ENCODE measurements at regions not wholly inside any gene's neighbourhood (a gene's known extent, or its start where the extent isn't known, plus 50 kb on each side); places are given as distances from the start of the nearest gene placed in this dataset.

DNA sequence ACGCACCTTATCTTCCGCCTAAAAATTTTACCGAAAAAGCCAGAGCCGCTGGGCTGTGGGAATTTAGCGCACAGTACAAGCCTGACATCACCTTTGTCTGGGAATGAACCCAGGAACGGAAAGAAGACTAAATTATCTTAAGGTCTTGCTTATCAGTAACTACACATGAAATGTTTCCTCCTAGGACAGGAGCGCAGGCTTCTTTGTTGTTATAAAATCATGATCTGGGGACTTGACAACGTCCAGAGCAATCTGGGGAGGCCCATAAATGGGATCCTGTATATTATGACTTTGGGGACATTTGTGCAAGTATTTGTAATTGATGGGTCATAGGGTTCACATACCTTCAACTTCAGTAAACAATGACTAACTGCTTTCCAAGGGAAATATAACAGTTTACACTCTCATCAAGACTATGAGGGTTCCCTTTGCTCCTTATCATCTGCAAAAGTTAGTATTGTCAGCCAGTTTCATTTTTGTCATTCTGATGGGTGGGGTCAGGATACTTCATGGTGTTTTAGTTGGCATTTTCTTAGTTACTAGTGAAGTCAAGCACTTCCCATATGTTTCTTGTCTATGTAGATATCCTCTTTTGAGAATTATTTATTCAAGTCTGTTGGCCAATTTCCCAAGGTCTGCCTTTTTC, 213.9 kb upstream of the PFN2 start:
- TF ChIP-seq, protein P1, sequence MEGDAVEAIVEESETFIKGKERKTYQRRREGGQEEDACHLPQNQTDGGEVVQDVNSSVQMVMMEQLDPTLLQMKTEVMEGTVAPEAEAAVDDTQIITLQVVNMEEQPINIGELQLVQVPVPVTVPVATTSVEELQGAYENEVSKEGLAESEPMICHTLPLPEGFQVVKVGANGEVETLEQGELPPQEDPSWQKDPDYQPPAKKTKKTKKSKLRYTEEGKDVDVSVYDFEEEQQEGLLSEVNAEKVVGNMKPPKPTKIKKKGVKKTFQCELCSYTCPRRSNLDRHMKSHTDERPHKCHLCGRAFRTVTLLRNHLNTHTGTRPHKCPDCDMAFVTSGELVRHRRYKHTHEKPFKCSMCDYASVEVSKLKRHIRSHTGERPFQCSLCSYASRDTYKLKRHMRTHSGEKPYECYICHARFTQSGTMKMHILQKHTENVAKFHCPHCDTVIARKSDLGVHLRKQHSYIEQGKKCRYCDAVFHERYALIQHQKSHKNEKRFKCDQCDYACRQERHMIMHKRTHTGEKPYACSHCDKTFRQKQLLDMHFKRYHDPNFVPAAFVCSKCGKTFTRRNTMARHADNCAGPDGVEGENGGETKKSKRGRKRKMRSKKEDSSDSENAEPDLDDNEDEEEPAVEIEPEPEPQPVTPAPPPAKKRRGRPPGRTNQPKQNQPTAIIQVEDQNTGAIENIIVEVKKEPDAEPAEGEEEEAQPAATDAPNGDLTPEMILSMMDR (conservative IDR thresholded peaks at IDR 0.05), result no peak
- Histone ChIP-seq H3K23me2 (ENCODE audit: insufficient read length, low read depth, low read length, poor library complexity, severe bottlenecking) (peaks cover 2% of the 10 kb centered on the region), H3K79me2 (ENCODE audit: insufficient read depth, low read length) (no peaks in the 10 kb centered on the region), H2BK15ac (ENCODE audit: low read depth, low read length) (no peak overlapping the region), H3T11ph (ENCODE audit: low read length) (no peak overlapping the region), H3K9me3 (ENCODE audit: control insufficient read depth, low read depth, low read length) (no peaks in the 10 kb centered on the region), H2BK12ac (ENCODE audit: insufficient read length, low read depth, low read length) (no peak overlapping the region), H3K9ac (ENCODE audit: extremely low read depth, insufficient read length, low read length) (no peak overlapping the region), H3K23ac (ENCODE audit: insufficient read length, low read depth, low read length) (no peak overlapping the region), H4K5ac (ENCODE audit: insufficient read length, low read depth, low read length) (no peak overlapping the region), H3K4ac (ENCODE audit: low read depth, low read length) (no peak overlapping the region), H4K91ac (ENCODE audit: insufficient read length, low read depth, low read length) (no peak overlapping the region), H3K14ac (ENCODE audit: insufficient read depth, low read length) (no peak overlapping the region), H3K56ac (ENCODE audit: insufficient read length, low read depth, low read length) (no peak overlapping the region), H3K27ac (ENCODE audit: insufficient read length, low read depth, low read length) (no peak overlapping the region), H4K8ac (replicated peaks; ENCODE audit: insufficient read length, low read depth, low read length) (no peak overlapping the region), H2AK5ac (ENCODE audit: insufficient read length, low read length) (no peak overlapping the region), H3K4me2 (ENCODE audit: insufficient read depth, insufficient read length, low read length) (peak overlapping the region; percentile 83), H3K27me3 (ENCODE audit: insufficient read depth, low read length) (no peaks in the 10 kb centered on the region), H2BK5ac (ENCODE audit: insufficient read length, low read length) (no peak overlapping the region), H4K20me1 (ENCODE audit: control insufficient read depth, insufficient read depth, insufficient read length) (no peaks in the 10 kb centered on the region), H2BK20ac (ENCODE audit: low read depth, low read length, poor library complexity, severe bottlenecking) (no peak overlapping the region), H2BK120ac (ENCODE audit: low read depth, low read length, poor library complexity, severe bottlenecking) (no peak overlapping the region), H3K79me1 (ENCODE audit: insufficient read depth, low read depth, low read length, poor library complexity, severe bottlenecking) (no peaks in the 10 kb centered on the region), H3K4me1 (ENCODE audit: insufficient read depth, low read length) (peaks cover 2% of the 10 kb centered on the region), H3K18ac (ENCODE audit: insufficient read length, low read depth, low read length) (no peak overlapping the region), H2AFZ (ENCODE audit: low read length) (no peak overlapping the region)
- H3K27me3 Mint-ChIP-seq (ENCODE audit: low read depth), result peaks cover 5% of the 10 kb centered on the region
- H3K27ac Mint-ChIP-seq, result no peak overlapping the region
- H3K9me3 Mint-ChIP-seq, result peaks cover 13 to 17% of the 10 kb centered on the region in 2 experiments
- peaks cover 2 to 3% of the 10 kb centered on the region in 2 experiments; a peak in 2 of 4 replicates for H3K4me1 Mint-ChIP-seq
- no peak for DNase-seq
- H3K36me3 Mint-ChIP-seq (ENCODE audit: insufficient read depth in 1 of 3, low read depth in 3 of 3), result peaks cover 0 to 14% (median 0%) of the 10 kb centered on the region in 3 experiments; a peak in 3 of 7 replicates
- H3K4me3 Mint-ChIP-seq, result no peak overlapping the region
- no CpG with 5 or more reads among the region's 8 CpGs for WGBS (ENCODE audit: extremely low coverage, insufficient read length, low lambda C conversion rate)
